HG03103 (cell line): ENCODE measurements at regions not wholly inside any gene's neighbourhood (a gene's known extent, or its start where the extent isn't known, plus 50 kb on each side); places are given as distances from the start of the nearest gene placed in this dataset.

Source experiments
- ATAC-seq: cut with Tn5 transposase; IDR thresholded peaks from one replicate; pipeline ENCODE4 v1.9.1; 2021; ENCODE audit warnings: low read depth; ENCODE audit not compliant: unreplicated experiment

GRCh38 chr14:53896726-53897125 is 59.9 kb downstream of the BMP4 start:
- ATAC-seq, result no peak

- peak; percentile 75 for ATAC-seq
Measured at GRCh38 chr14:53894456-53894855, 62.2 kb downstream of the BMP4 start.

GRCh38 chr14:53893374-53893773 is 63.3 kb downstream of the BMP4 start:
- no peak for ATAC-seq

GRCh38 chr14:53890611-53891101 is 66.0 kb downstream of the BMP4 start:
- no peak for ATAC-seq

- no peak for ATAC-seq
Measured at GRCh38 chr14:53888535-53889386, 67.9 kb downstream of the BMP4 start.

- no peak for ATAC-seq
Measured at GRCh38 chr14:53885136-53885640, 71.4 kb downstream of the BMP4 start.

GRCh38 chr14:53884601-53885000 is 72.0 kb downstream of the BMP4 start:
- no peak for ATAC-seq

- ATAC-seq, result no peak
Measured at GRCh38 chr14:53883739-53884138, 72.9 kb downstream of the BMP4 start.

GRCh38 chr14:53882684-53883083 is 73.9 kb downstream of the BMP4 start:
- no peak for ATAC-seq

- ATAC-seq, result no peak
Measured at GRCh38 chr14:53881921-53882320, 74.7 kb downstream of the BMP4 start.

- no peak for ATAC-seq
Measured at GRCh38 chr14:53881161-53881871, 75.3 kb downstream of the BMP4 start.

- no peak for ATAC-seq
Measured at GRCh38 chr14:53880761-53881160, 75.9 kb downstream of the BMP4 start.

GRCh38 chr14:53879747-53880146 is 76.9 kb downstream of the BMP4 start:
- no peak for ATAC-seq

- ATAC-seq, result no peak
Measured at GRCh38 chr14:53879022-53879686, 77.5 kb downstream of the BMP4 start.

- no peak for ATAC-seq
Measured at GRCh38 chr14:53875324-53875897, 81.2 kb downstream of the BMP4 start.

GRCh38 chr14:53874704-53875103 is 81.9 kb downstream of the BMP4 start:
- no peak for ATAC-seq

- no peak for ATAC-seq
Measured at GRCh38 chr14:53872681-53873089, 83.9 kb downstream of the BMP4 start.

- ATAC-seq, result no peak
Measured at GRCh38 chr14:53871951-53872350, 84.7 kb downstream of the BMP4 start.

- ATAC-seq, result no peak
Measured at GRCh38 chr14:53871011-53871410, 85.6 kb downstream of the BMP4 start.

- no peak for ATAC-seq
Measured at GRCh38 chr14:53865711-53866110, 90.9 kb downstream of the BMP4 start.

- no peak for ATAC-seq
Measured at GRCh38 chr14:53861781-53862180, 94.8 kb downstream of the BMP4 start.
